Stomach (tissue), 4 donors: ENCODE measurements at regions not wholly inside any gene's neighbourhood (a gene's known extent, or its start where the extent isn't known, plus 50 kb on each side); places are given as distances from the start of the nearest gene placed in this dataset.

Experiments used
- CTCF ChIP-seq, 7 experiments: fragments of 450-650 bp in 4 of 7; fragments of 200-600 bp in 3 of 7; sonication (generic) in 3 of 7; IDR thresholded peaks; one replicate each; pipeline ENCODE4 v1.5.1; 2016 to 2019; ENCODE audit warnings: antibody characterized with exemption in 7 of 7, control low read depth in 2 of 7, mild to moderate bottlenecking in 1 of 7
- EP300 ChIP-seq: sonication (generic); formaldehyde crosslinking; IDR thresholded peaks from one replicate; pipeline ENCODE4 v1.6.1; 2017; ENCODE audit warnings: antibody characterized with exemption

- TF ChIP-seq CTCF (IDR thresholded peaks at IDR 0.05) = no peak
- no peak for TF ChIP-seq EP300
These were observed 65.1 kb upstream of the SRSF6 start for GRCh38 chr20:43392561-43392960.
